ENCODE measurements at regions not wholly inside any gene's neighbourhood (a gene's known extent, or its start where the extent isn't known, plus 50 kb on each side); places are given as distances from the start of the nearest gene placed in this dataset.

DNA sequence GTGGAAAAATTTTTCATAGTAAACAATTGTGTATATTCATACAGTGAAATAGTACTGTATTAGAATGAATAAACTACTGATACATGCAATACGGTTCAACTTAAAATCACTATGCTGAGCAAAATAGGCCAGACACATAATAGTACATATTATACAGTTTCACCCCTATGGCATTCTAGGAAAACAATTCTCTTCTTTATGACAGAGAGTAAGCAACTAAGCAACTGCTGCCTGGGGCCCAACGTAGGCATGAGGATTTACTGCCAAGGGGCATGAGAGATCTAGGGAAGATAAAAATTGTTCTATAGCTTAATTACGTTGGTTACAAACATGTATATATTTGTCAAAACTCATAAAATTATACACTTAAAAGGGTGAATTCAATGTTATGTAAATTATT is 180.2 kb downstream of the DRD1 start:
- no peak overlapping the region for H3K4me3 ChIP-seq (ENCODE audit: low read depth, low read length)
- DNase-seq: no peak
- TF ChIP-seq, protein P1, sequence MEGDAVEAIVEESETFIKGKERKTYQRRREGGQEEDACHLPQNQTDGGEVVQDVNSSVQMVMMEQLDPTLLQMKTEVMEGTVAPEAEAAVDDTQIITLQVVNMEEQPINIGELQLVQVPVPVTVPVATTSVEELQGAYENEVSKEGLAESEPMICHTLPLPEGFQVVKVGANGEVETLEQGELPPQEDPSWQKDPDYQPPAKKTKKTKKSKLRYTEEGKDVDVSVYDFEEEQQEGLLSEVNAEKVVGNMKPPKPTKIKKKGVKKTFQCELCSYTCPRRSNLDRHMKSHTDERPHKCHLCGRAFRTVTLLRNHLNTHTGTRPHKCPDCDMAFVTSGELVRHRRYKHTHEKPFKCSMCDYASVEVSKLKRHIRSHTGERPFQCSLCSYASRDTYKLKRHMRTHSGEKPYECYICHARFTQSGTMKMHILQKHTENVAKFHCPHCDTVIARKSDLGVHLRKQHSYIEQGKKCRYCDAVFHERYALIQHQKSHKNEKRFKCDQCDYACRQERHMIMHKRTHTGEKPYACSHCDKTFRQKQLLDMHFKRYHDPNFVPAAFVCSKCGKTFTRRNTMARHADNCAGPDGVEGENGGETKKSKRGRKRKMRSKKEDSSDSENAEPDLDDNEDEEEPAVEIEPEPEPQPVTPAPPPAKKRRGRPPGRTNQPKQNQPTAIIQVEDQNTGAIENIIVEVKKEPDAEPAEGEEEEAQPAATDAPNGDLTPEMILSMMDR (IDR thresholded peaks at IDR 0.05; ENCODE audit: low read depth, low read length): no peak

DNA sequence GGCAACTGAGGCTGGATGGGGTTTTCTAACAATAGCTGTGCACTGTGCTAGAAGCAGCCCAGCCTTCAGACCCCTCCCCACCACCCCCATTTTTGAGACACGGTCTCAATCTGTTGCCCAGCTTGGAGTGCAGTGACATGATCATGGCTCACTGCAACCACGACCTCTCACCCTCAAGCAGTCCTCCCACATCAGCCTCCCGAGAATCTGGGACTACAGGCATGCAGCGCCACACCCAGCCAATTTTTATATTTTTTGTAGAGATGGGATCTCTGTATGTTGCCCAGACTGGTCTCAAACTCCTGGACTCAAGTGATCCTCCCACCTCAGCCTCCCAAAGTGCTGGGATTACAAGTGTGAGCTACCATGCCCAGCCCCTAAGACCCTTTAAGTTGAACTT is 182.5 kb downstream of the DRD1 start:
- Histone ChIP-seq H3K4me1 (no peaks in the 10 kb centered on the region), H3K9me3 (no peaks in the 10 kb centered on the region), H3K4me3 (ENCODE audit: low read depth, low read length) (no peak overlapping the region), H3K27me3 (no peaks in the 10 kb centered on the region), H3K36me3 (no peaks in the 10 kb centered on the region)
- no peak for DNase-seq
- TF ChIP-seq, protein P1 (IDR thresholded peaks at IDR 0.05; ENCODE audit: low read depth, low read length): no peak

More for the DNA sequence above, 180.2 kb downstream of the DRD1 start:
- no peaks in the 10 kb centered on the region for H3K27me3 ChIP-seq
- no peaks in the 10 kb centered on the region for H3K36me3 ChIP-seq
- no peaks in the 10 kb centered on the region for H3K9me3 ChIP-seq
- H3K4me1 ChIP-seq: no peaks in the 10 kb centered on the region

DNA sequence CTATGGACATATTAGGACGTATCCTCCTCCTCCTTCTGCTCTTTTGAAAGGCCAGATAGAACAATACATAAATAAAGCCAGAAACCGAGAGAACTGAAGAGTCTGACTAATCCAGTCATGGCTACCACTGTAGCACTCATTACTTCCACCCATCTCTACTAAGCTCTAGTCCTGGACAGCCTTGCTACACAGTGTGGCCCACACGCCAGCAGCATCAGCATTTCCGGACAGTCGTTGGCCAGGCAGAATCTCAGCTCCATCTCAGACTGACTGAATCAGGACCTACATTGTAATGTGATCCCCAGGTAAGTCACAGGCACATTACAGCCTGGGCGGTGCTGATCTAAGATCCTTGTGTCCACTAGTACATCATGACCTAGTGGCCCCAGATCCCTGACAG is 182.9 kb downstream of the DRD1 start:
- H3K27me3 ChIP-seq: no peaks in the 10 kb centered on the region
- H3K4me1 ChIP-seq: no peaks in the 10 kb centered on the region
- no peak overlapping the region for H3K4me3 ChIP-seq (ENCODE audit: low read depth, low read length)
- H3K36me3 ChIP-seq: no peaks in the 10 kb centered on the region
- no peaks in the 10 kb centered on the region for H3K9me3 ChIP-seq
- DNase-seq: no peak
- TF ChIP-seq, protein P1 (IDR thresholded peaks at IDR 0.05; ENCODE audit: low read depth, low read length): no peak

DNA sequence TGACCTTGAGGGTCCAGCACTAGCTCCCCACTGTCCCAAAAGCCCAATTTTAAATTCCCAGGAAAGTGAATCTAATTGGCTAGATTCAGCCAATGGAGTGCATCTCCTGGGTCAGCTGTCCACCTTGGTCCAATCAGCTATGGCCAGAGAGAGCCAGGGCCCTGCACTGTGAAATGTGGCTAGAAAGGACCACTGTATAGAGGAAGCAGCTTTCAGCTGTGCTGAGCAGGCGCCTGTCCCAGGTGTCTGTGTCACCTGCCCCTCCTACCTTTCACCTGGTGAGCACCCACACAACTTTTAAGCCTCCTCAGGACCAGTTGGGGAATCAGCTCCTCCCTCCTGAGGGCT is 186.2 kb downstream of the DRD1 start:
- H3K36me3 ChIP-seq: no peaks in the 10 kb centered on the region
- TF ChIP-seq, protein P1 (IDR thresholded peaks at IDR 0.05; ENCODE audit: low read depth, low read length): no peak
- H3K4me1 ChIP-seq: no peaks in the 10 kb centered on the region

DNA sequence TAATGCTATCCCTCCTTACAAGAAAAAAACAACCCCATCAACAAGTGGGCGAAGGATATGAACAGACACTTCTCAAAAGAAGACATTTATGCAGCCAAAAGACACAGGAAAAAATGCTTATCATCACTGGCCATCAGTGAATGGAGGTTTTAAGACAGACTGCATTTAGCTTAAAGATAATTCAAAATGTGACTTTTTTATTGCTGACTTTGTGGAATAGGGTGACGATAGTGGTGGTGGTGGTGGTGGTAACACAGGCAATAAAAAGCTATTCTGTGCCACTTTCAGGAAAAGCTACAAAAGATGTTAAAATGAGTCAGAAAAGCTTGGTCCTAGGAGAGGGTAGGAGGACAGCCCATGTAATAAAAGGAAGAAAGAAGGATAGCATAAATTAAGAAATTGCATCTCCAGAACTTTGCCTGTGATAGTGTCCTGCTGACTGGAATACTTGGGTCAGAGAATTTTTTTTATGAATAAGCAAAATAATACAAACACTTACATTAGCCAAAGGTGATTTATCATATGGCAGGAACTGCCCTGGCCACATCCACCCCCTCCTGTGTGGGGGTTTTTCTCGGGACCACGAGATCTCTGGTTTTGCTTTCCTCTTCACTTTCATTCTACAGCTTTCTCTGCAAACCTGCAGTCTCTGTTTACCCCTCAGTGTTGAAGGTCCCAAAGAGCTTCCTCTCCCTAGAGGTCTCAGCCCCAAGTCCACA is 186.7 kb downstream of the DRD1 start:
- DNase-seq: no peak
- Histone ChIP-seq H3K4me3 (ENCODE audit: low read depth, low read length) (no peak overlapping the region), H3K27me3 (no peaks in the 10 kb centered on the region), H3K4me1 (no peaks in the 10 kb centered on the region), H3K9me3 (no peaks in the 10 kb centered on the region), H3K36me3 (no peaks in the 10 kb centered on the region)
- TF ChIP-seq, protein P1 (IDR thresholded peaks at IDR 0.05; ENCODE audit: low read depth, low read length): no peak

More for the DNA sequence above, 186.2 kb downstream of the DRD1 start:
- Histone ChIP-seq H3K9me3 (no peaks in the 10 kb centered on the region), H3K27me3 (no peaks in the 10 kb centered on the region), H3K4me3 (ENCODE audit: low read depth, low read length) (no peak overlapping the region)
- DNase-seq: no peak

DNA sequence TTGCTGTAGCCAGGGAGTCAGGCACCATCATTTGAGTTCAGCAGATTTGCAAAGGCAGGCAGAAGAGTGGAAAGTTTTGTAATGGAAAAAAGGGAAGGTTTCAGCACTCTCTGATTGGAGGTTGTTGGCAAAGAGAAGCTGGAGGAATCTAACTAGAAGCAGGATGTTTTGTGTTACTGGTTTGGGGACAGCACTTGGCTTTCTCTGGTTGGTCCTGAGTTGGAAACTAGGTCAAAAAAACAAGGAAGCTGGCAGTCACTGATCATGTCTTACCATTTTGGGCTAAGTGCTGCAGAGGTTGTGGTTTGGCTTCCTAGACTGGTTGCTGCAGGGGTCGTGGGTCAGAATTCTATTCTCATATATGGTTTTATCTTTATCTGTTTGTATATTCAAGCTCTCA is 189.8 kb downstream of the DRD1 start:
- no peak for DNase-seq
- Histone ChIP-seq H3K9me3 (no peaks in the 10 kb centered on the region), H3K36me3 (no peaks in the 10 kb centered on the region), H3K27me3 (no peaks in the 10 kb centered on the region), H3K4me1 (no peaks in the 10 kb centered on the region), H3K4me3 (ENCODE audit: low read depth, low read length) (no peak overlapping the region)
- TF ChIP-seq, protein P1 (IDR thresholded peaks at IDR 0.05; ENCODE audit: low read depth, low read length): no peak
